ENCODE measurements at regions not wholly inside any gene's neighbourhood (a gene's known extent, or its start where the extent isn't known, plus 50 kb on each side); places are given as distances from the start of the nearest gene placed in this dataset.

- TF ChIP-seq, protein P1, sequence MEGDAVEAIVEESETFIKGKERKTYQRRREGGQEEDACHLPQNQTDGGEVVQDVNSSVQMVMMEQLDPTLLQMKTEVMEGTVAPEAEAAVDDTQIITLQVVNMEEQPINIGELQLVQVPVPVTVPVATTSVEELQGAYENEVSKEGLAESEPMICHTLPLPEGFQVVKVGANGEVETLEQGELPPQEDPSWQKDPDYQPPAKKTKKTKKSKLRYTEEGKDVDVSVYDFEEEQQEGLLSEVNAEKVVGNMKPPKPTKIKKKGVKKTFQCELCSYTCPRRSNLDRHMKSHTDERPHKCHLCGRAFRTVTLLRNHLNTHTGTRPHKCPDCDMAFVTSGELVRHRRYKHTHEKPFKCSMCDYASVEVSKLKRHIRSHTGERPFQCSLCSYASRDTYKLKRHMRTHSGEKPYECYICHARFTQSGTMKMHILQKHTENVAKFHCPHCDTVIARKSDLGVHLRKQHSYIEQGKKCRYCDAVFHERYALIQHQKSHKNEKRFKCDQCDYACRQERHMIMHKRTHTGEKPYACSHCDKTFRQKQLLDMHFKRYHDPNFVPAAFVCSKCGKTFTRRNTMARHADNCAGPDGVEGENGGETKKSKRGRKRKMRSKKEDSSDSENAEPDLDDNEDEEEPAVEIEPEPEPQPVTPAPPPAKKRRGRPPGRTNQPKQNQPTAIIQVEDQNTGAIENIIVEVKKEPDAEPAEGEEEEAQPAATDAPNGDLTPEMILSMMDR (IDR thresholded peaks at IDR 0.05; ENCODE audit: poor library complexity): no peak
- TF ChIP-seq EZH2phosphoT487 (IDR thresholded peaks at IDR 0.05; ENCODE audit: low read depth, severe bottlenecking, unreplicated experiment) (no peak), EZH2 (IDR thresholded peaks at IDR 0.05; ENCODE audit: borderline replicate concordance) (no peak)
Observed at GRCh38 chr14:96962337-96962736, 165.2 kb downstream of the VRK1 start.
